Adrenal gland (tissue), 9 donors: ENCODE measurements at regions not wholly inside any gene's neighbourhood (a gene's known extent, or its start where the extent isn't known, plus 50 kb on each side); places are given as distances from the start of the nearest gene placed in this dataset.
"Not testable (repeated sequence)": the region's sequence is repeated elsewhere in the genome, so short reads cannot be mapped to it uniquely, and the experiment has no call there.

Experiments used
- DNase-seq, 7 donors: peaks; one replicate each; pipeline ENCODE4 v3.0.0-alpha.2; 2019 to 2020
- H3K27ac ChIP-seq, 5 donors: fragments of 200-600 bp; sonication (generic) in 4 of 5; 1 replicate in 3 of 5; 2 replicates in 2 of 5; pipeline versions ENCODE4 v1.5.1 to v1.8.0; 2016 to 2020; ENCODE audit warnings: mild to moderate bottlenecking in 1 of 5
- H3K27me3 ChIP-seq: fragments of 200-600 bp; 2 replicates; pipeline ENCODE4 v1.8.0; 2021
- H3K36me3 ChIP-seq, 2 donors: fragments of 200-600 bp; replicated peaks in 1 of 2; 1 replicate in 1 of 2; 2 replicates in 1 of 2; pipeline versions ENCODE4 v1.5.1 to v1.8.0; 2018 to 2022
- H3K4me1 ChIP-seq, 2 donors: fragments of 200-600 bp; replicated peaks in 1 of 2; 1 replicate in 1 of 2; 2 replicates in 1 of 2; pipeline versions ENCODE4 v1.5.1 to v1.8.0; 2018 to 2021
- H3K4me3 ChIP-seq, 4 donors: fragments of 200-600 bp; sonication (generic) in 3 of 4; one replicate each; pipeline ENCODE4 v1.5.1; 2016 to 2018
- H3K9me3 ChIP-seq, 3 donors: fragments of 200-600 bp; sonication (generic) in 1 of 3; replicated peaks in 1 of 3; 1 replicate in 2 of 3; 2 replicates in 1 of 3; pipeline versions ENCODE4 v1.5.1 to v1.8.0; 2016 to 2021
- CTCF ChIP-seq, 6 experiments: fragments of 450-650 bp in 4 of 6; fragments of 200-600 bp in 2 of 6; sonication (generic) in 1 of 6; IDR thresholded peaks; 1 replicate in 5 of 6; 2 replicates in 1 of 6; pipeline versions ENCODE4 v1.5.1 to v1.8.0; 2016 to 2021; ENCODE audit warnings: antibody characterized with exemption in 6 of 6, mild to moderate bottlenecking in 2 of 6, moderate library complexity in 1 of 6
- POLR2A ChIP-seq, 2 donors: fragments of 450-650 bp; IDR thresholded peaks; one replicate each; pipeline ENCODE4 v1.6.1; 2017; ENCODE audit warnings: antibody characterized with exemption in 2 of 2, mild to moderate bottlenecking in 2 of 2, moderate library complexity in 1 of 2
- WGBS, 4 donors: extraction: QIAGEN DNeasy Blood & Tissue Kit in 2 of 4; methylation state at CpG; one replicate each; pipeline versions ENCODE4 v1.1.5 to v1.1.7; 2013 to 2017; 5-methylcytosine and 5-hydroxymethylcytosine counted together
- intact Hi-C, 2 donors: fragments of 100-400 bp; cut with DNase I; formaldehyde crosslinking; loops; one replicate each; pipeline versions ENCODE4 v1.14.1 to v1.15.0; 2022 to 2023
- donor health status: healthy with polysubstance abuse.
- donor health status: Bipolar disorder and iron deficiency.
- donor health status: DM: yes; HTN: yes; CAD: no.
- donor health status: DM: no; HTN: no; CAD: no.
- donor health status: DM: no; HTN: no; CAD: no.

GRCh38 chr10:6704896-6705295 lies 124.8 kb upstream of the PRKCQ start:
- Histone ChIP-seq H3K27ac (no peak overlapping the region), H3K4me1 (no peaks in the 10 kb centered on the region), H3K27me3 (peaks cover 3% of the 10 kb centered on the region), H3K9me3 (no peaks in the 10 kb centered on the region), H3K4me3 (no peak overlapping the region), H3K36me3 (no peaks in the 10 kb centered on the region)
- DNase-seq, result no peak
- WGBS, 4 donors, result 67 to 93% (median 74%) methylated on average over 1 of the region's 1 CpG
- TF ChIP-seq POLR2A (IDR thresholded peaks at IDR 0.05) (no peak), CTCF (IDR thresholded peaks at IDR 0.05) (no peak)
- intact Hi-C loops, result no loop called here

- not testable (repeated sequence) for H3K27me3 ChIP-seq
- 85 to 92% (median 90%) methylated on average over 2 of the region's 2 CpGs for WGBS, 4 donors
These were observed 122.8 kb upstream of the PRKCQ start for GRCh38 chr10:6702833-6703232.

GRCh38 chr10:6702030-6702429 lies 122.0 kb upstream of the PRKCQ start:
- WGBS, 4 donors, result 40 to 60% (median 46%) methylated on average over 3 to 7 of the region's 7 CpGs
- Histone ChIP-seq H3K9me3 (no peaks in the 10 kb centered on the region), H3K27me3 (peaks cover 3% of the 10 kb centered on the region), H3K27ac (no peak overlapping the region), H3K4me3 (no peak overlapping the region), H3K4me1 (no peaks in the 10 kb centered on the region), H3K36me3 (no peaks in the 10 kb centered on the region)
- TF ChIP-seq POLR2A (IDR thresholded peaks at IDR 0.05) (no peak), CTCF (IDR thresholded peaks at IDR 0.05) (no peak)
- intact Hi-C loops, result no loop called here
- no peak for DNase-seq

More at GRCh38 chr10:6702833-6703232, 122.8 kb upstream of the PRKCQ start:
- H3K4me1 ChIP-seq, intact Hi-C loops, DNase-seq, H3K9me3 ChIP-seq, H3K27ac ChIP-seq, H3K4me3 ChIP-seq, H3K36me3 ChIP-seq: not testable (repeated sequence)

GRCh38 chr10:6701289-6701688 lies 121.2 kb upstream of the PRKCQ start:
- no peak overlapping the region for H3K4me3 ChIP-seq
- no peaks in the 10 kb centered on the region for H3K9me3 ChIP-seq
- peaks cover 3% of the 10 kb centered on the region for H3K27me3 ChIP-seq
- H3K36me3 ChIP-seq, result no peaks in the 10 kb centered on the region
- DNase-seq, result no peak
- H3K4me1 ChIP-seq, result no peaks in the 10 kb centered on the region
- TF ChIP-seq POLR2A (IDR thresholded peaks at IDR 0.05), result no peak
- 67 to 73% (median 71%) methylated on average over 7 of the region's 7 CpGs for WGBS, 4 donors
- no peak overlapping the region for H3K27ac ChIP-seq
- intact Hi-C loops, result no loop called here

GRCh38 chr10:6700066-6700465 lies 120.0 kb upstream of the PRKCQ start:
- 83 to 90% (median 87%) methylated on average over 4 of the region's 4 CpGs for WGBS, 4 donors
- Histone ChIP-seq H3K27me3 (no peaks in the 10 kb centered on the region), H3K4me1 (no peaks in the 10 kb centered on the region), H3K27ac (no peak overlapping the region), H3K36me3 (no peaks in the 10 kb centered on the region), H3K9me3 (no peaks in the 10 kb centered on the region), H3K4me3 (no peak overlapping the region)
- TF ChIP-seq CTCF (IDR thresholded peaks at IDR 0.05) (no peak), POLR2A (IDR thresholded peaks at IDR 0.05) (no peak)
- DNase-seq, result no peak
- intact Hi-C loops, result no loop called here
